IMR-90 (cell line): ENCODE measurements at regions not wholly inside any gene's neighbourhood (a gene's known extent, or its start where the extent isn't known, plus 50 kb on each side); places are given as distances from the start of the nearest gene placed in this dataset.

ENCODE experiments used
- ATAC-seq: fragments of 200-7000 bp; cut with Tn5 transposase; 2 replicates; pipeline ENCODE4 v1.9.1; 2020; ENCODE audit warnings: low read depth, mild to moderate bottlenecking, moderate library complexity
- BruUV-seq: library from RNA; stranded (reverse); fragments of 400-500 nt; replicated peaks from 2 replicates; lab custom pipeline; 2021; lab: Mats Ljungman, UMichigan
- CTCF ChIA-PET: fragments of 300-600 bp; formaldehyde crosslinking; extraction: SDS; loops from one replicate; lab custom pipeline; 2021; ENCODE audit warnings: antibody characterized with exemption; lab: Yijun Ruan, JAX
- POLR2A ChIA-PET: fragments of 300-600 bp; sonication (Branson Sonifier 250); formaldehyde crosslinking; loops from one replicate; lab custom pipeline; 2022; ENCODE audit warnings: antibody characterized with exemption; ENCODE audit not compliant: unreplicated experiment; lab: Charles Lee
- DNase-seq: peaks from one replicate; pipeline ENCODE4 v3.0.0; 2013
- H2AFZ ChIP-seq: replicated peaks from 2 replicates; pipeline ENCODE3; 2013; ENCODE audit warnings: low read length, mild to moderate bottlenecking; ENCODE audit not compliant: poor library complexity
- H2AK5ac ChIP-seq: 2 replicates; pipeline ENCODE4 v1.6.1; 2013; ENCODE audit warnings: low read depth, low read length, inconsistent platforms
- H2AK9ac ChIP-seq: replicated peaks from 2 replicates; pipeline ENCODE3; 2013; ENCODE audit warnings: mild to moderate bottlenecking, low read depth, low read length, moderate library complexity; ENCODE audit not compliant: poor library complexity
- H2BK120ac ChIP-seq: 2 replicates; pipeline ENCODE4 v1.6.1; 2013; ENCODE audit warnings: low read depth, low read length, inconsistent platforms
- H2BK15ac ChIP-seq: 3 replicates; pipeline ENCODE4 v1.6.1; 2013; ENCODE audit warnings: low read depth, low read length, inconsistent platforms
- H2BK20ac ChIP-seq: 2 replicates; pipeline ENCODE4 v1.6.1; 2013; ENCODE audit warnings: low read depth, mild to moderate bottlenecking, inconsistent platforms, low read length, moderate library complexity
- H2BK5ac ChIP-seq: 2 replicates; pipeline ENCODE4 v1.6.1; 2013; ENCODE audit warnings: mild to moderate bottlenecking, low read depth, low read length, inconsistent platforms; ENCODE audit not compliant: poor library complexity, severe bottlenecking
- H3K14ac ChIP-seq: replicated peaks from 2 replicates; pipeline ENCODE4 v1.6.1; 2013; ENCODE audit warnings: low read depth, low read length, inconsistent platforms
- H3K18ac ChIP-seq: 2 replicates; pipeline ENCODE4 v1.6.1; 2013; ENCODE audit warnings: low read depth, low read length, control low read depth
- H3K23ac ChIP-seq: 2 replicates; pipeline ENCODE4 v1.6.1; 2013; ENCODE audit warnings: low read depth, low read length, inconsistent platforms
- H3K27ac ChIP-seq: 2 replicates; pipeline ENCODE4 v1.5.1; 2013; ENCODE audit warnings: mild to moderate bottlenecking, control low read depth, low read length; ENCODE audit not compliant: insufficient read depth
- H3K27me3 ChIP-seq: 2 replicates; pipeline ENCODE4 v1.6.1; 2013; ENCODE audit warnings: low read length; ENCODE audit not compliant: control insufficient read depth, insufficient read depth
- H3K36me3 ChIP-seq: 2 replicates; pipeline ENCODE4 v1.6.1; 2013; ENCODE audit warnings: low read length, mixed read lengths; ENCODE audit not compliant: control insufficient read depth, insufficient read depth
- H3K4ac ChIP-seq: 2 replicates; pipeline ENCODE4 v1.6.1; 2013; ENCODE audit warnings: low read depth, low read length, inconsistent platforms
- H3K4me1 ChIP-seq: 2 replicates; pipeline ENCODE4 v1.6.1; 2013; ENCODE audit warnings: low read length, mixed read lengths; ENCODE audit not compliant: control insufficient read depth, insufficient read depth
- H3K4me2 ChIP-seq: 2 replicates; pipeline ENCODE4 v1.6.1; 2013; ENCODE audit warnings: low read depth, mild to moderate bottlenecking, control low read depth, low read length, moderate library complexity
- H3K4me3 ChIP-seq: 2 replicates; pipeline ENCODE4 v1.5.1; 2013; ENCODE audit warnings: low read depth, mild to moderate bottlenecking, control low read depth, low read length, moderate library complexity; ENCODE audit not compliant: insufficient read depth
- H3K56ac ChIP-seq: 2 replicates; pipeline ENCODE4 v1.6.1; 2013; ENCODE audit warnings: low read length, inconsistent platforms; ENCODE audit not compliant: insufficient read depth; ENCODE audit errors: extremely low read depth
- H3K79me1 ChIP-seq, 2 experiments: 2 replicates each; pipeline ENCODE4 v1.6.1; 2013; ENCODE audit warnings: low read length in 2 of 2, inconsistent platforms in 1 of 2, low read depth in 1 of 2
- H3K9ac ChIP-seq: 2 replicates; pipeline ENCODE4 v1.6.1; 2013; ENCODE audit warnings: low read depth, low read length, control low read depth
- H3K9me1 ChIP-seq: 2 replicates; pipeline ENCODE4 v1.6.1; 2013; ENCODE audit warnings: low read length, inconsistent platforms; ENCODE audit not compliant: insufficient read depth
- H3K9me3 ChIP-seq: 2 replicates; pipeline ENCODE4 v1.6.1; 2013; ENCODE audit warnings: low read length; ENCODE audit not compliant: control insufficient read depth, insufficient read depth
- H4K20me1 ChIP-seq: 2 replicates; pipeline ENCODE4 v1.6.1; 2013; ENCODE audit warnings: low read length, inconsistent platforms; ENCODE audit not compliant: insufficient read depth
- H4K5ac ChIP-seq: 2 replicates; pipeline ENCODE4 v1.6.1; 2013; ENCODE audit warnings: mild to moderate bottlenecking, low read depth, low read length, control low read depth
- H4K8ac ChIP-seq, 2 experiments: 2 replicates each; pipeline ENCODE4 v1.6.1; 2013; ENCODE audit warnings: low read depth in 2 of 2, low read length in 2 of 2, control low read depth in 1 of 2, inconsistent platforms in 1 of 2
- H4K91ac ChIP-seq: 2 replicates; pipeline ENCODE4 v1.6.1; 2013; ENCODE audit warnings: low read depth, low read length, inconsistent platforms; ENCODE audit not compliant: insufficient read depth
- CHD1 ChIP-seq: IDR thresholded peaks from 2 replicates; pipeline ENCODE4 v1.6.1; 2012; ENCODE audit warnings: low read depth, low read length, improper control_type of control experiment
- FOS ChIP-seq: fragments of 150-350 bp; IDR thresholded peaks from 2 replicates; pipeline ENCODE4 v1.6.1; 2016; ENCODE audit warnings: low read depth, low read length
- MXI1 ChIP-seq: IDR thresholded peaks from 2 replicates; pipeline ENCODE4 v1.6.1; 2012; ENCODE audit warnings: low read depth, mild to moderate bottlenecking, low read length, moderate library complexity, borderline replicate concordance
- RAD21 ChIP-seq: IDR thresholded peaks from 2 replicates; pipeline ENCODE4 v1.6.1; 2012; ENCODE audit warnings: low read length, improper control_type of control experiment
- WGBS, 2 experiments: methylation state at CpG; one replicate each; pipeline versions ENCODE4 v1.1.5 to v1.1.7; 2013; ENCODE audit warnings: missing lambda C conversion rate in 2 of 2; ENCODE audit not compliant: insufficient read length in 1 of 2; ENCODE audit errors: extremely low coverage in 2 of 2; 5-methylcytosine and 5-hydroxymethylcytosine counted together
- dilution Hi-C: fragments of 300-500 bp; cut with HindIII; formaldehyde crosslinking; loops from one replicate; pipeline ENCODE4 v1.14.3; 2018; ENCODE audit warnings: low sequenced_read_pairs; ENCODE audit not compliant: unreplicated experiment
- in situ Hi-C: fragments of 300-500 bp; cut with MboI; formaldehyde crosslinking; loops from 3 replicates; pipeline ENCODE4 v1.14.3; 2019; ENCODE audit warnings: low sequenced_read_pairs, inconsistent platforms, mixed read lengths
- intact Hi-C: fragments of 100-400 bp; cut with micrococcal nuclease; formaldehyde crosslinking; loops from 2 replicates; pipeline ENCODE4 v1.10.0; 2022

DNA sequence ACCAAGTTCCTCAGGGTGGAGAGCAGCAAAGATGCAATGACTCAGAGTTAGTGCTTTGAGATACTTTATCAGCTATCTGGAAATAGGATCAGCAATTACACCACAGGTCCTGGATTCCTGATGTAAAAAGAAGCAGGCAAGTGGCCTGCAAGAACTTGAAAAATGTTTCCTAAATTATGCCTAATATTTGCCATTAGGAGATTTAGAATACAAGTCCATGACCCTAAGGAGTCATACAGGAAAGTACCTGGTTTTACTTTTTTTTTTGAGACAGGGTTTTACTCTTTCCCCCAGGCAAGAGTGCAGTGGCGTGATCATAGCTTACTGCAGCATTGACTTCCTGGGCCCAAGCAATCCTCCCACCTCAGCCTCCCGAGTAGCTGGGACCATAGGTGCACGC lies 78.8 kb upstream of the CRBN start:
- Histone ChIP-seq H4K20me1 (no peaks in the 10 kb centered on the region), H4K5ac (no peak overlapping the region), H3K9me3 (peaks cover 7% of the 10 kb centered on the region), H3K27me3 (no peaks in the 10 kb centered on the region), H4K91ac (no peak overlapping the region), H3K79me1 (no peaks in the 10 kb centered on the region), H3K4ac (no peak overlapping the region), H2AK5ac (no peak overlapping the region), H3K4me1 (no peaks in the 10 kb centered on the region), H3K56ac (no peak overlapping the region), H3K4me3 (no peak overlapping the region), H3K23ac (no peak overlapping the region), H4K8ac (no peak overlapping the region), H3K9ac (no peak overlapping the region), H3K9me1 (no peaks in the 10 kb centered on the region), H2BK5ac (no peak overlapping the region), H2BK15ac (no peak overlapping the region), H3K27ac (no peak overlapping the region), H3K36me3 (no peaks in the 10 kb centered on the region), H2AK9ac (no peak overlapping the region), H2AFZ (no peak overlapping the region), H2BK120ac (no peak overlapping the region), H2BK20ac (no peak overlapping the region), H3K14ac (no peak overlapping the region), H3K18ac (no peak overlapping the region), H3K4me2 (no peak overlapping the region)
- intact Hi-C loops: no loop called here
- ChIA-PET POLR2A (no interaction called here), CTCF (no interaction called here)
- DNase-seq (no peak), ATAC-seq (no peak)
- TF ChIP-seq FOS: no peak
- no peak for TF ChIP-seq CHD1
- TF ChIP-seq MXI1: no peak
- no peak for TF ChIP-seq RAD21
- no TSS peak for BruUV-seq
- WGBS, 2 experiments: no CpG with 5 or more reads among the region's 3 CpGs
- in situ Hi-C loops: no loop called here
- dilution Hi-C loops: no loop called here
